ENCODE measurements at regions not wholly inside any gene's neighbourhood (a gene's known extent, or its start where the extent isn't known, plus 50 kb on each side); places are given as distances from the start of the nearest gene placed in this dataset.

DNA sequence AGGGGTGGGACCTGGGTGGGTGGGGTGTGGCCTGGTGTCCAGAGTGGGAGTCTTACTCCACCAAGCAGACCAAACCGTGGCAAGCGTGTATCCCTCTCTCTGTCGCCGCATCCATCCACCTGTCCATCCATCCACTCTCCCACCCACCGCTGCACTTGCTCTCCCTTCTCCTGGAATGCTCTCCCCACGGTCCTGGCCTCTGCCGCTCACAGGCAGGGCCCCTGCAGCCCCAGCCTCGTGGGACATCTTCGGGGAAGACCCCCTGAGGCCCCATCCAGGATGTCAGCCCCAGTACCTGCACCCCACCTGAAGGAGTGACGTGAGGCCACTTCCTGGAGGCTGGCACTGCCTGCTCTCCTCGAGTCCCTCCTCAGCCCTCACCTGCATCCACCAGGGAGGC, 189.5 kb upstream of the GSE1 start:
- DNase-seq (ENCODE audit: low read depth in 2 of 2), result no peak

- no peak for DNase-seq (ENCODE audit: low read depth in 2 of 2)
These were observed 188.7 kb upstream of the GSE1 start for GRCh38 chr16:85424260-85425073.

- no peak for DNase-seq (ENCODE audit: low read depth in 2 of 2)
These were observed 188.0 kb upstream of the GSE1 start for GRCh38 chr16:85425074-85425662.

- DNase-seq (ENCODE audit: low read depth in 2 of 2), result no peak
These were observed 186.3 kb upstream of the GSE1 start for GRCh38 chr16:85426806-85427205.

- DNase-seq (ENCODE audit: low read depth in 2 of 2), result no peak
These were observed 184.8 kb upstream of the GSE1 start for GRCh38 chr16:85428168-85428898.

DNA sequence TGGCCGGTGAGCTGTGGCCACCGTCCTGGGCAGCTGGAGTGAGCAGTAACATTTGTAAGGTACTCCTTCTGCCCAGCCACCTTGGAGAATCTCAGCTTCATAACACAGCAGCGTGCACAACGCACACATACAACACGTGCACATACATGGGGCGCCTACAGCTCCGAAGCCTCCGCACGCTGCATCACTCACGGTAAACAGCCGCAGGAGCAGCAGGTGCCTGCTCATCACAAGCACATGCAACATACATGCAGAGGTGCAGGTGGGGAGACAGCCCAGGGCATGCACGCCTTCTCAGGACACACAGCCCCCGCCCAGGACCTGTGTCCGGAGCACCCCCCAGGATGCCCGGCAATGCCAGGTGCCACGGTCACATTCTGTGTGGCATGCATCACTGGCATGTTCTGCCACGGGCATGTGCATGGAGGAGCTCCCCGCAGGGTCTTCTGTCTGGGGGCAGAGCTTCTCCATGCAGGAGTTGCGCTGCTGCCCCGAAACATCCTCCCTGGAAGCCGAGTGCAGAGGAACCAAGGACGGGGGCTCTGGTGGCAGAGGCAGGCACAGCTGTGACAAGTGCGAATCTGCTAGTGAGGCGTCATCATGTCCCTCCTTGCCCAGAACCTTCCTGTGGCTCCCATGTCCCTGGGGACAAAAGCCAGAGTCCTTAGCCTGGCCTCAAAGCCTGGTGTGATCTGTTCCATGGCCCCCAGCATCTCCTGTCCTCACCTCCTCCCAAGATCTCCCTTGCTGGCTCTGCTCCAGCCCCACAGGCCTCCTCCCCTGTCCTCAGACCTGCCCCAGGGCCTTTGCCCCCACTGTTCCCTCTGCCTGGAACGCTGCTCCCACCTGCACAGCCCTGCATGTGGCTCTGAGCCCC, 184.0 kb upstream of the GSE1 start:
- DNase-seq (ENCODE audit: low read depth in 2 of 2), result no peak

GRCh38 chr16:85429776-85430522, 183.2 kb upstream of the GSE1 start:
- no peak for DNase-seq (ENCODE audit: low read depth in 2 of 2)

DNA sequence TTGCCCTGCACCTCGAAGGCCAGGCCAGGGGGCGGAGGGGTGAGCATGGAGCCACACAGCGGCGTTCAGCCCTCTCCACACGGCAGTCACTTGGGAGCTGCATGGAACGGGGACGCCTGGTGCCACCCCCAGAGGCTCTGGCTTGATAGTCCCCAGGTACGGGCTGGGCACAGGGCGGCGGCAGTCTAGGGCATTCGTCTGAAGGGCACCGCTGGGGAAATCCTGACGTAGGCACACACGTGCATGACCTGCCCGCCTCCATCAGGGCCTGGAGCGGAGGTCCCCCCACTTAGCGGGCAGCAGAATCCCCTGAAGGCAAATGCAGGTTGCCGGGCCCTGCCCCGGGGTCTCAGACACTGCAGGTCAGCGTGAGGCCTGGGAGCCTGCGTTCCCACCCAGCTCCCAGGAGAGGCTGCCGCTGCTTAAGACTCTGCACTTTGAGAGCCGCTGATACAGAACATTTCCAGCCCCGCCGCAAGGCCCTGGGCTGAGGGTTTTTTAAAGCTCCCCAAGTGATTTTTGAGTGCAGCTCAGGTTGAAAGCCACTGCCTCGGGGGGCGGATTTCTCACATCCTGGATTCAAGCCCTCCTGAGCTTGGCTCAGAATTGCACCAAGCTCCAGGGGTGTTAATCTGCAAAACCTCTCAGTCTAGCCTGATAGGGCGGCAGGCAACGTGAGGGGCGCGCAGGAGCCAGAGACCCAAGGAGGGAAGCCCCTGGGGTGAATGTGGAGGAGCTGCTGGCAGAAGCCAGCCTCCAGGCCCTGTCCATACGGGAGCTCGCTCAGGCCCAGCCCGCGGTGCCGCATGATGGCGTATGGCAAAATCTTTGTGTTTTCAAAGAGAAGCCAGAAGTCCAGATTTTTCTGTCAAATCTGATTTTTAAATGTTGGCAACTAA, 182.3 kb upstream of the GSE1 start:
- DNase-seq (ENCODE audit: low read depth in 2 of 2), result no peak

DNA sequence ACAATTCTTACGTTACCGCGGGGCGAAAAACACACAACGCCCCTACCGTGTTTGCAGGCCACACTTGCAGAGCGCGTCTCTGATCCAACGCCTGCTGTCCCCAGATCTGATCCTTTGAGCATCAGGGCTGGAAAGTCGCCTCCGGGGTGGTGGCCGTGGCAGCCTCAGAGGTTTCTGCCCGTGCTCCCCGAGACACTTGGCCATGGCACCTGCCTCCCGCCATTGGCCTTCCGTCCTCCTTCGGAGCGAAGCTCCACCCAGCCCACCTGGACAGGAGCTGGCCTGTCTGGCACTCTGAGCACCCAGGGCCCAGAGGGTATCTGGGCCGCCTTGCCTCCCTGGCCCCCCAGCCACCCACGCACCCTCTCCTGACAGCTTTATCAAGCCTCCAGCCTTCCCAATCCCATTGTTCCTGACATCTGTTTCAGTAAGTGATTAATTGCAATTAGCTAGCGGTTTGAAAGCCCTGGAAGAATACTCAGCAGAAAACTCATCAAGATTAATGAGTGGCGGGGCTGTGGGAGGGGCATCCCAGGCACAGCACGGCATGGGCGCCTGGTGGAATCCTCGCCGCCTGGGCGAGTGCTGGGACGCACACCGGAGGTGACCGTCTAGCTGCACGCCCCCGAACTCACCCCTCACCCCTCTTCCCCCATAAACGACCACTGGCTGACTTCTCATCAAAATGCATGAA, 181.5 kb upstream of the GSE1 start:
- no peak for DNase-seq (ENCODE audit: low read depth in 2 of 2)

DNA sequence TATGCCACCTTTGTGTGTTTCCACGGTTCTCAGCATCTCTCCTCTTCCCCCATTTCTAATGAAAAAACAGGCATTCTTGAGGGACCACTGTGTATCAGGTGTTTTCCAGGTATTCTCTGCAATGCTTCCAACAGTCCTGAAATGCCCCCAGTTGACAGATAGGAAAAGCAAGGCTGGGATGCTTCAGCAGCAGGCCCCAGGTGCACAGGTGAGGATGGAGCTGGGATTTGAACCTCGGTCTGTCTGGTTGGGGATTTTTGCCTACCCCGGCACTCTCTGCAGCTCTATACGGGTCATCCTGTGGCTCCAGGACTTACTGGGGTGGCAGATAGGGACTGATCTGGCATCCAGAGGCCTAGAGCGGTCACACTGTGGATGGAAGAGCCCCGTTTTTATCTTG, 180.5 kb upstream of the GSE1 start:
- DNase-seq (ENCODE audit: low read depth in 2 of 2), result no peak

- DNase-seq (ENCODE audit: low read depth in 2 of 2), result no peak
These were observed 179.6 kb upstream of the GSE1 start for GRCh38 chr16:85433477-85433876.

DNA sequence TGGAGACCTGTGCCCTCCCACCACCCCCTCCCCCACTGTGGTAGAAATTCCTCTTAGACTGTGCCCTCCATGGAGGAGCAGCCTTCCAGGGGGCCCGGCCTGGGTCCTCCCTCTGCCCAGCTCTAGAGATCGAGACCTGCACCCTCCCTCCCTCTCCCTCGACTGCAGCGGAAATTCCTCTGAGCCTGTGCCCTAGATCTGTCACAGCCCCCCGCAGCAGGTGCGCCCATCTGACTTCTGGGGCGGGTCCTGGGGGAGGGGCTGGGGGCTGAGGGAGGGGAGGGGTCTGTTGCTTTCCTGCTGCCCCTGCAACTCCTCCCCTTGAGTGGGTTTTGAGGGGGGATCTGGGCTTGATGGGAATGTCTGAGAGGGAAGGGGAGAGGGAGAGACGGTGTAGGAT, 177.8 kb upstream of the GSE1 start:
- DNase-seq (ENCODE audit: low read depth in 2 of 2), result no peak

- DNase-seq (ENCODE audit: low read depth in 2 of 2), result no peak
These were observed 177.4 kb upstream of the GSE1 start for GRCh38 chr16:85435700-85436099.

- no peak for DNase-seq (ENCODE audit: low read depth in 2 of 2)
These were observed 176.9 kb upstream of the GSE1 start for GRCh38 chr16:85436207-85436606.

DNA sequence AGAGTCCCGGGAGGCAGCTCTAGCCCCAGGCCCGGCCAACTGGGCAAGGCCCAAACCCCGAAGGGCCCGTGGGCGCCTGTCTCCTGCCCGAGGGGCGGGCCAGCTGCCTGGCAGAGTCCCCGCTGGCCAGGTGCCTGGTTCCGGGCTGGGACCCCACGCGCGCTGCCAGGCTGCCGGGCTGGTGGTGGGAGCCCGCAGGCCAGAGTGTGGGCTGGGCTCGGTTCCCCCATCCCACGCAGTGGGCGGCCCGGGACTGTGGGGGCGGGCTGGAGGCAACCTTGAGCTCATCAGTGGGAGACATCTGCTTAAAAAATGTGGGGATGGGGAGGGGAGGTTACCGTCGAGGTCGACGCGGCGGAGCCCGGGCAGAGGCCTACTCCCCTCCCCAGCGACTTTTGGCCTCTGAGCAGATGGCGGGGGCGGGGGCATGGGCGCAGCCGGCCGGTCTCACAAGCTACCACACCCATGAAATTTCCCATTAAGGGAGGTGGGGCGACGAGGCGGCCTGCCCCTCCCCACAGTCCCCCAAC, 176.4 kb upstream of the GSE1 start:
- no peak for DNase-seq (ENCODE audit: low read depth in 2 of 2)

- DNase-seq (ENCODE audit: low read depth in 2 of 2), result no peak
These were observed 175.7 kb upstream of the GSE1 start for GRCh38 chr16:85437166-85438052.

GRCh38 chr16:85438981-85439685, 174.0 kb upstream of the GSE1 start:
- DNase-seq (ENCODE audit: low read depth in 2 of 2), result no peak

GRCh38 chr16:85440744-85441143, 172.4 kb upstream of the GSE1 start:
- no peak for DNase-seq (ENCODE audit: low read depth in 2 of 2)

Measured in stimulated activated CD4-positive, alpha-beta T cell treated with anti-CD3 and anti-CD28 coated beads, Interleukin-1b, Interleukin-23, amount 100 ng/mL, for 1 hour (primary cell).